GM19328 (cell line): ENCODE measurements at regions not wholly inside any gene's neighbourhood (a gene's known extent, or its start where the extent isn't known, plus 50 kb on each side); places are given as distances from the start of the nearest gene placed in this dataset.

Experiments used
- ATAC-seq: cut with Tn5 transposase; IDR thresholded peaks from one replicate; pipeline ENCODE4 v1.9.1; 2021; ENCODE audit warnings: mild to moderate bottlenecking, moderate library complexity; ENCODE audit not compliant: unreplicated experiment

- ATAC-seq = no peak
These were observed 423.3 kb upstream of the MAF start for GRCh38 chr16:80023865-80024264.

GRCh38 chr16:80019395-80019794, 418.9 kb upstream of the MAF start:
- no peak for ATAC-seq

GRCh38 chr16:80018466-80018865, 417.9 kb upstream of the MAF start:
- ATAC-seq = no peak

GRCh38 chr16:80016731-80017326, 416.3 kb upstream of the MAF start:
- ATAC-seq = no peak

GRCh38 chr16:80015566-80015965, 415.0 kb upstream of the MAF start:
- no peak for ATAC-seq

- no peak for ATAC-seq
These were observed 413.9 kb upstream of the MAF start for GRCh38 chr16:80014241-80014939.

GRCh38 chr16:80012586-80012985, 412.0 kb upstream of the MAF start:
- no peak for ATAC-seq

- ATAC-seq = no peak
These were observed 409.6 kb upstream of the MAF start for GRCh38 chr16:80009971-80010659.

GRCh38 chr16:80008857-80009256, 408.3 kb upstream of the MAF start:
- no peak for ATAC-seq

- no peak for ATAC-seq
These were observed 406.7 kb upstream of the MAF start for GRCh38 chr16:80007231-80007630.

- ATAC-seq = no peak
These were observed 406.0 kb upstream of the MAF start for GRCh38 chr16:80006241-80007215.

- no peak for ATAC-seq
These were observed 403.6 kb upstream of the MAF start for GRCh38 chr16:80004113-80004512.

- no peak for ATAC-seq
These were observed 401.7 kb upstream of the MAF start for GRCh38 chr16:80002261-80002660.

GRCh38 chr16:79998143-79998542, 397.6 kb upstream of the MAF start:
- ATAC-seq = no peak

- ATAC-seq = no peak
These were observed 396.7 kb upstream of the MAF start for GRCh38 chr16:79997257-79997656.

GRCh38 chr16:79996321-79996720, 395.8 kb upstream of the MAF start:
- ATAC-seq = no peak

GRCh38 chr16:79995315-79995714, 394.8 kb upstream of the MAF start:
- ATAC-seq = no peak

- ATAC-seq = no peak
These were observed 393.9 kb upstream of the MAF start for GRCh38 chr16:79994418-79994817.

GRCh38 chr16:79993629-79994209, 393.2 kb upstream of the MAF start:
- ATAC-seq = no peak

- ATAC-seq = no peak
These were observed 391.4 kb upstream of the MAF start for GRCh38 chr16:79991969-79992368.

- no peak for ATAC-seq
These were observed 388.2 kb upstream of the MAF start for GRCh38 chr16:79988721-79989220.
